GM12878 (cell line): ENCODE measurements at regions not wholly inside any gene's neighbourhood (a gene's known extent, or its start where the extent isn't known, plus 50 kb on each side); places are given as distances from the start of the nearest gene placed in this dataset.

Source experiments
- ATAC-seq: fragments of 200-7000 bp; cut with Tn5 transposase; 3 replicates; pipeline ENCODE4 v1.9.1; 2020; ENCODE audit warnings: mild to moderate bottlenecking, moderate library complexity
- BruUV-seq: library from RNA; stranded (reverse); fragments of 400-500 nt; replicated peaks from 2 replicates; lab custom pipeline; 2021; lab: Mats Ljungman, UMichigan
- CTCF ChIA-PET: fragments of 300-600 bp; sonication (Branson Sonifier 250); formaldehyde crosslinking; extraction: SDS; loops from one replicate; lab custom pipeline; 2021; ENCODE audit warnings: inconsistent platforms; lab: Yijun Ruan, JAX
- POLR2A ChIA-PET: fragments of 350-600 bp; formaldehyde crosslinking; extraction: SDS; loops from one replicate; lab custom pipeline; 2021; ENCODE audit warnings: inconsistent platforms; lab: Charles Lee
- RAD21 ChIA-PET: fragments of 300-600 bp; sonication (Branson Sonifier 250); formaldehyde crosslinking; loops from one replicate; lab custom pipeline; 2023; ENCODE audit warnings: antibody characterized with exemption; ENCODE audit not compliant: unreplicated experiment; lab: Charles Lee
- SMC1A ChIA-PET: fragments of 300-600 bp; sonication (Branson Sonifier 250); formaldehyde crosslinking; loops from one replicate; lab custom pipeline; 2023; ENCODE audit not compliant: unreplicated experiment, uncharacterized antibody; lab: Charles Lee
- DNase-seq: peaks from one replicate; pipeline ENCODE4 v3.0.0-alpha.2; 2011; ENCODE audit warnings: low read depth, low spot score
- FAIRE-seq: peaks from 3 replicates; lab custom pipeline; 2011; peaks lifted over from hg19 to GRCh38; lab: Jason Lieb, UNC
- H2AFZ ChIP-seq: 2 replicates; pipeline ENCODE4 v1.6.0; 2011; ENCODE audit warnings: low read depth, low read length, control low read depth; ENCODE audit not compliant: control insufficient read depth
- H3K27ac ChIP-seq: 2 replicates; pipeline ENCODE4 v1.5.1; 2011; ENCODE audit warnings: control low read depth; ENCODE audit not compliant: control insufficient read depth, insufficient read depth
- H3K27me3 ChIP-seq, 2 experiments: replicated peaks in 1 of 2; 2 replicates each; pipeline versions ENCODE4 v1.6.0 to v1.6.1; 2011; ENCODE audit warnings: low read length in 1 of 2; ENCODE audit not compliant: control insufficient read depth in 2 of 2, insufficient read depth in 2 of 2
- H3K36me3 ChIP-seq, 2 experiments: 2 replicates each; pipeline ENCODE4 v1.5.1; 2011; ENCODE audit warnings: low read length in 1 of 2; ENCODE audit not compliant: control insufficient read depth in 2 of 2, insufficient read depth in 2 of 2
- H3K4me1 ChIP-seq: 2 replicates; pipeline ENCODE4 v1.6.1; 2011; ENCODE audit warnings: mild to moderate bottlenecking, low read length, moderate library complexity, mixed read lengths; ENCODE audit not compliant: control insufficient read depth, insufficient read depth
- H3K4me2 ChIP-seq: 2 replicates; pipeline ENCODE4 v1.6.0; 2011; ENCODE audit warnings: control low read depth; ENCODE audit not compliant: control insufficient read depth, insufficient read depth
- H3K4me3 ChIP-seq: fragments of 200-600 bp; sonication (generic); 2 replicates; pipeline ENCODE4 v1.5.1; 2016
- H3K79me2 ChIP-seq: 2 replicates; pipeline ENCODE4 v1.6.0; 2011; ENCODE audit warnings: low read length; ENCODE audit not compliant: control insufficient read depth, insufficient read depth
- H3K9ac ChIP-seq: 2 replicates; pipeline ENCODE4 v1.8.0; 2011; ENCODE audit warnings: low read length, control low read depth, mixed read lengths; ENCODE audit not compliant: control insufficient read depth, insufficient read depth
- H3K9me3 ChIP-seq: replicated peaks from 3 replicates; pipeline ENCODE4 v1.5.1; 2011; ENCODE audit warnings: mild to moderate bottlenecking, low read length; ENCODE audit not compliant: control insufficient read depth, insufficient read depth
- H4K20me1 ChIP-seq: 2 replicates; pipeline ENCODE4 v1.6.0; 2011; ENCODE audit not compliant: control insufficient read depth, insufficient read depth
- BCLAF1 ChIP-seq: fragments of 450-650 bp; IDR thresholded peaks from 2 replicates; pipeline ENCODE4 v1.6.1; 2017; ENCODE audit warnings: antibody characterized with exemption, mild to moderate bottlenecking, moderate library complexity
- BHLHE40 ChIP-seq, 2 experiments: fragments of 450-650 bp in 1 of 2; IDR thresholded peaks; 2 replicates each; pipeline ENCODE4 v1.6.1; 2011 to 2017; ENCODE audit warnings: low read depth in 2 of 2, borderline replicate concordance in 1 of 2, improper control_type of control experiment in 1 of 2, low read length in 1 of 2, mild to moderate bottlenecking in 1 of 2
- CREM ChIP-seq: IDR thresholded peaks from 2 replicates; pipeline ENCODE4 v1.6.1; 2014; ENCODE audit warnings: antibody characterized with exemption, low read depth
- EGR1 ChIP-seq, 2 experiments: IDR thresholded peaks; 1 replicate in 1 of 2; 2 replicates in 1 of 2; pipeline ENCODE4 v1.6.1; 2011 to 2012; ENCODE audit warnings: low read depth in 2 of 2, low read length in 2 of 2, borderline replicate concordance in 1 of 2, mild to moderate bottlenecking in 1 of 2, moderate library complexity in 1 of 2
- HDAC2 ChIP-seq: fragments of 200-600 bp; sonication (generic); IDR thresholded peaks from 2 replicates; pipeline ENCODE4 v1.6.1; 2017
- JUND ChIP-seq: IDR thresholded peaks from 2 replicates; pipeline ENCODE4 v1.6.1; 2012; ENCODE audit warnings: low read depth, mild to moderate bottlenecking, low read length, improper control_type of control experiment, moderate library complexity
- MXI1 ChIP-seq: fragments of 150-350 bp; IDR thresholded peaks from 2 replicates; pipeline ENCODE4 v1.6.1; 2011; ENCODE audit warnings: low read depth, mild to moderate bottlenecking, inconsistent platforms, low read length, improper control_type of control experiment
- MYC ChIP-seq: IDR thresholded peaks from 2 replicates; pipeline ENCODE4 v1.6.1; 2011; ENCODE audit warnings: mild to moderate bottlenecking, low read length, moderate library complexity, inconsistent platforms; ENCODE audit not compliant: insufficient read depth, insufficient replicate concordance, insufficient read length, severe bottlenecking
- NFYB ChIP-seq: IDR thresholded peaks from 2 replicates; pipeline ENCODE4 v1.6.1; 2011; ENCODE audit warnings: low read depth, mild to moderate bottlenecking, low read length, improper control_type of control experiment, moderate library complexity; ENCODE audit not compliant: insufficient read depth
- PKNOX1 ChIP-seq: fragments of 450-650 bp; IDR thresholded peaks from 2 replicates; pipeline ENCODE4 v1.6.1; 2016; ENCODE audit warnings: mild to moderate bottlenecking
- PML ChIP-seq: IDR thresholded peaks from 2 replicates; pipeline ENCODE4 v1.6.1; 2012; ENCODE audit warnings: low read length, inconsistent platforms
- ZBTB33 ChIP-seq: fragments of 450-650 bp; IDR thresholded peaks from 2 replicates; pipeline ENCODE4 v1.6.1; 2017; ENCODE audit warnings: mild to moderate bottlenecking
- WGBS: methylation state at CpG from one replicate; pipeline ENCODE4 v1.1.6; 2016; ENCODE audit warnings: low lambda C conversion rate; ENCODE audit not compliant: insufficient replicate concordance, insufficient coverage; ENCODE audit errors: missing lambda C conversion rate; 5-methylcytosine and 5-hydroxymethylcytosine counted together
- in situ Hi-C: fragments of 300-500 bp; cut with MboI; formaldehyde crosslinking; loops from 9 replicates; pipeline ENCODE4 v1.14.3; 2018; ENCODE audit warnings: mixed read lengths
- intact Hi-C: fragments of 100-400 bp; cut with micrococcal nuclease; formaldehyde crosslinking; loops from one replicate; pipeline ENCODE4 v1.14.2; 2022; ENCODE audit not compliant: unreplicated experiment

- CTCF ChIA-PET = interaction anchor here (1.0 kb wide), 1 partner anchor 18 kb away, joined by 3 read pairs; no protein-coding TSS in a partner anchor
- no TSS peak for BruUV-seq
- Histone ChIP-seq H3K4me3 (no peak overlapping the region), H3K9me3 (no peaks in the 10 kb centered on the region), H3K79me2 (no peaks in the 10 kb centered on the region), H4K20me1 (no peaks in the 10 kb centered on the region), H2AFZ (no peak overlapping the region), H3K4me2 (no peak overlapping the region), H3K36me3 (no peaks in the 10 kb centered on the region), H3K27ac (no peak overlapping the region), H3K9ac (no peak overlapping the region), H3K27me3 (no peaks in the 10 kb centered on the region), H3K4me1 (no peaks in the 10 kb centered on the region)
- DNase-seq (no peak), FAIRE-seq (no peak), ATAC-seq (no peak)
- in situ Hi-C loops (loop anchor here (25.0 kb wide), 1 partner anchor 963 kb away; no protein-coding TSS in a partner anchor), intact Hi-C loops (no loop called here)
- RAD21 ChIA-PET = no interaction called here
- WGBS = 55% methylated on average over 12 of the region's 12 CpGs
- POLR2A ChIA-PET = no interaction called here
- SMC1A ChIA-PET = no interaction called here
- TF ChIP-seq PKNOX1 = no peak
- no peak for TF ChIP-seq CREM
- TF ChIP-seq MYC = no peak
- TF ChIP-seq JUND = no peak
- TF ChIP-seq, all 136 proteins: peak for 0
Measured at GRCh38 chr2:187825108-187825507, 270.9 kb upstream of the TFPI start.

GRCh38 chr2:187826023-187826422, 271.8 kb upstream of the TFPI start:
- in situ Hi-C loops (loop anchor here (25.0 kb wide), 1 partner anchor 964 kb away; no protein-coding TSS in a partner anchor), intact Hi-C loops (no loop called here)
- H3K4me2 ChIP-seq = no peak overlapping the region
- ATAC-seq (no peak), FAIRE-seq (no peak), DNase-seq (no peak)
- POLR2A ChIA-PET = no interaction called here
- no peaks in the 10 kb centered on the region for H3K4me1 ChIP-seq
- CTCF ChIA-PET = no interaction called here
- no peaks in the 10 kb centered on the region for H4K20me1 ChIP-seq
- H2AFZ ChIP-seq = no peak overlapping the region
- H3K27me3 ChIP-seq = no peaks in the 10 kb centered on the region
- H3K27ac ChIP-seq = no peak overlapping the region
- H3K36me3 ChIP-seq = no peaks in the 10 kb centered on the region
- no peaks in the 10 kb centered on the region for H3K9me3 ChIP-seq
- no peaks in the 10 kb centered on the region for H3K79me2 ChIP-seq
- RAD21 ChIA-PET = no interaction called here
- no peak overlapping the region for H3K4me3 ChIP-seq
- H3K9ac ChIP-seq = no peak overlapping the region
- WGBS = 9% methylated on average over 2 of the region's 2 CpGs
- SMC1A ChIA-PET = no interaction called here
- no TSS peak for BruUV-seq
- no peak for TF ChIP-seq NFYB
- no peak for TF ChIP-seq HDAC2
- TF ChIP-seq MXI1 = no peak
- no peak for TF ChIP-seq BHLHE40 (IDR thresholded peaks at IDR 0.05; ENCODE audit: borderline replicate concordance in 1 of 2, low read depth in 2 of 2, low read length in 1 of 2)
- TF ChIP-seq EGR1 (IDR thresholded peaks at IDR 0.05; ENCODE audit: borderline replicate concordance in 1 of 2, low read depth in 2 of 2, low read length in 2 of 2) = no peak
- no peak for TF ChIP-seq ZBTB33
- TF ChIP-seq PML = no peak
- no peak for TF ChIP-seq BCLAF1
